Breast epithelium (tissue), 3 donors: ENCODE measurements at regions not wholly inside any gene's neighbourhood (a gene's known extent, or its start where the extent isn't known, plus 50 kb on each side); places are given as distances from the start of the nearest gene placed in this dataset.

Experiments used
- POLR2A ChIP-seq: fragments of 450-650 bp; IDR thresholded peaks from one replicate; pipeline ENCODE4 v1.6.1; 2016; ENCODE audit warnings: antibody characterized with exemption, mild to moderate bottlenecking, moderate library complexity
- POLR2AphosphoS5 ChIP-seq, 3 donors: sonication (generic); formaldehyde crosslinking; IDR thresholded peaks; one replicate each; pipeline ENCODE4 v1.6.1; 2017; ENCODE audit warnings: antibody characterized with exemption in 3 of 3
- TF ChIP-seq, protein P1 (sequence below), 3 donors: fragments of 450-650 bp; IDR thresholded peaks; one replicate each; pipeline ENCODE4 v1.5.1; 2016 to 2017; ENCODE audit warnings: antibody characterized with exemption in 3 of 3, mild to moderate bottlenecking in 3 of 3, moderate library complexity in 3 of 3

DNA sequence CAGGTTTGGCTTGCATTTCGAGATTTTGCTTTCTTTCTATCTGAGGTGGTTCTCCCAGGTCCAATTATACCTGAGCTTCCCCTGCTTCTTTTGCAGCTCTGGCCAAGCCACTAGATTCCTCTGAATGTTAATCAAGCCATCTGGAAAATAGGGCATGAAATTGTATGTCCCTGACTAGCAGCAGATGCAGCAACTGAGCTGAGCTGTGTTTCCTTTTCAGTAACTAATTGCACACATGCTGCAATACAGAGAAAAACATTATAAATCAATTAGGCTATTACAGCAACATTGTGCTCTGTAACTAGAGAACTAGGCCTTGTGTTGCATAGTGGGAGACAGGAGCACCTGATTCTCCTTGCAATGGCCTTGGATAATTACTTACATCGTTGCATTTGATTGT lies 408.3 kb downstream of the ETS1 start:
- TF ChIP-seq, protein P1, sequence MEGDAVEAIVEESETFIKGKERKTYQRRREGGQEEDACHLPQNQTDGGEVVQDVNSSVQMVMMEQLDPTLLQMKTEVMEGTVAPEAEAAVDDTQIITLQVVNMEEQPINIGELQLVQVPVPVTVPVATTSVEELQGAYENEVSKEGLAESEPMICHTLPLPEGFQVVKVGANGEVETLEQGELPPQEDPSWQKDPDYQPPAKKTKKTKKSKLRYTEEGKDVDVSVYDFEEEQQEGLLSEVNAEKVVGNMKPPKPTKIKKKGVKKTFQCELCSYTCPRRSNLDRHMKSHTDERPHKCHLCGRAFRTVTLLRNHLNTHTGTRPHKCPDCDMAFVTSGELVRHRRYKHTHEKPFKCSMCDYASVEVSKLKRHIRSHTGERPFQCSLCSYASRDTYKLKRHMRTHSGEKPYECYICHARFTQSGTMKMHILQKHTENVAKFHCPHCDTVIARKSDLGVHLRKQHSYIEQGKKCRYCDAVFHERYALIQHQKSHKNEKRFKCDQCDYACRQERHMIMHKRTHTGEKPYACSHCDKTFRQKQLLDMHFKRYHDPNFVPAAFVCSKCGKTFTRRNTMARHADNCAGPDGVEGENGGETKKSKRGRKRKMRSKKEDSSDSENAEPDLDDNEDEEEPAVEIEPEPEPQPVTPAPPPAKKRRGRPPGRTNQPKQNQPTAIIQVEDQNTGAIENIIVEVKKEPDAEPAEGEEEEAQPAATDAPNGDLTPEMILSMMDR (IDR thresholded peaks at IDR 0.05) = no peak
- no peak for TF ChIP-seq POLR2A
- no peak for TF ChIP-seq POLR2AphosphoS5 (IDR thresholded peaks at IDR 0.05)
